Transverse colon (tissue), 3 donors: ENCODE measurements at regions not wholly inside any gene's neighbourhood (a gene's known extent, or its start where the extent isn't known, plus 50 kb on each side); places are given as distances from the start of the nearest gene placed in this dataset.

ENCODE experiments used
- CTCF ChIP-seq, 5 experiments: fragments of 200-600 bp in 3 of 5; fragments of 450-650 bp in 2 of 5; sonication (generic) in 3 of 5; IDR thresholded peaks; 1 replicate in 2 of 5; 2 replicates in 3 of 5; pipeline ENCODE4 v1.5.1; 2016 to 2017; ENCODE audit warnings: antibody characterized with exemption in 5 of 5, inconsistent platforms in 3 of 5, mild to moderate bottlenecking in 2 of 5, moderate library complexity in 1 of 5
- POLR2A ChIP-seq: fragments of 450-650 bp; IDR thresholded peaks from one replicate; pipeline ENCODE4 v1.6.1; 2016; ENCODE audit warnings: antibody characterized with exemption, mild to moderate bottlenecking, moderate library complexity

GRCh38 chr1:188425687-188426086 is 1596.9 kb downstream of the PLA2G4A start:
- TF ChIP-seq CTCF (IDR thresholded peaks at IDR 0.05): no peak
- TF ChIP-seq POLR2A: no peak
